HG03521 (cell line): ENCODE measurements at regions not wholly inside any gene's neighbourhood (a gene's known extent, or its start where the extent isn't known, plus 50 kb on each side); places are given as distances from the start of the nearest gene placed in this dataset.

Experiments
- ATAC-seq: cut with Tn5 transposase; IDR thresholded peaks from one replicate; pipeline ENCODE4 v1.9.1; 2021; ENCODE audit warnings: mild to moderate bottlenecking, moderate library complexity; ENCODE audit not compliant: unreplicated experiment

- ATAC-seq, result no peak
These were observed 187.6 kb upstream of the CST7 start for GRCh38 chr20:24761220-24762065.

GRCh38 chr20:24762371-24762770 is 186.7 kb upstream of the CST7 start:
- no peak for ATAC-seq

- no peak for ATAC-seq
These were observed 186.2 kb upstream of the CST7 start for GRCh38 chr20:24762791-24763350.

GRCh38 chr20:24763386-24764026 is 185.6 kb upstream of the CST7 start:
- no peak for ATAC-seq

GRCh38 chr20:24764027-24764793 is 184.9 kb upstream of the CST7 start:
- no peak for ATAC-seq

GRCh38 chr20:24764794-24765202 is 184.3 kb upstream of the CST7 start:
- ATAC-seq, result no peak

- ATAC-seq, result no peak
These were observed 183.5 kb upstream of the CST7 start for GRCh38 chr20:24765316-24766142.

- no peak for ATAC-seq
These were observed 182.9 kb upstream of the CST7 start for GRCh38 chr20:24766143-24766527.

GRCh38 chr20:24766826-24767622 is 182.0 kb upstream of the CST7 start:
- no peak for ATAC-seq

- ATAC-seq, result no peak
These were observed 181.4 kb upstream of the CST7 start for GRCh38 chr20:24767623-24768100.

GRCh38 chr20:24768201-24768636 is 180.8 kb upstream of the CST7 start:
- no peak for ATAC-seq

GRCh38 chr20:24768713-24769601 is 180.1 kb upstream of the CST7 start:
- no peak for ATAC-seq

GRCh38 chr20:24769878-24770627 is 179.0 kb upstream of the CST7 start:
- ATAC-seq, result no peak

GRCh38 chr20:24770628-24771541 is 178.2 kb upstream of the CST7 start:
- no peak for ATAC-seq

GRCh38 chr20:24771542-24772061 is 177.5 kb upstream of the CST7 start:
- no peak for ATAC-seq

- no peak for ATAC-seq
These were observed 176.4 kb upstream of the CST7 start for GRCh38 chr20:24772667-24773066.
